ENCODE measurements at regions not wholly inside any gene's neighbourhood (a gene's known extent, or its start where the extent isn't known, plus 50 kb on each side); places are given as distances from the start of the nearest gene placed in this dataset.

DNA sequence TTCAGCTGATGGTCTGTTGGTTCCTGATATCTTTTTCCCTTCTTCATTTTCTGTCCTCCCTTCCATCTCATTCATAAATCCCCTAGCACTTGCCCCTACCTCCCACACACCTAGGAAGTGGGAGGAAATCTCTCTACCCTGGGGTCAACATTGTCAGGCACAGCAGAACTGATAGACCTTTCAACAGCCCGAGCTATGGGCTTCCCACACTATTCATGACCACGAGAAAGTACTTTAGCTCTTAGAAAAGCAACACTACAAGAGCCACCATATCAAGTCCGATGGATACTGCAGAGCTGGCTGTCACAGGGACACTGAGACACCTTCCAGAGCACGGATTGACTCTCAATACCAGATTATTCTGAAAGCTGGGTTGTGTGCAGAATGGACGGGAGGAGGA, 180.6 kb upstream of the NEBL start:
- TF ChIP-seq, protein P1, sequence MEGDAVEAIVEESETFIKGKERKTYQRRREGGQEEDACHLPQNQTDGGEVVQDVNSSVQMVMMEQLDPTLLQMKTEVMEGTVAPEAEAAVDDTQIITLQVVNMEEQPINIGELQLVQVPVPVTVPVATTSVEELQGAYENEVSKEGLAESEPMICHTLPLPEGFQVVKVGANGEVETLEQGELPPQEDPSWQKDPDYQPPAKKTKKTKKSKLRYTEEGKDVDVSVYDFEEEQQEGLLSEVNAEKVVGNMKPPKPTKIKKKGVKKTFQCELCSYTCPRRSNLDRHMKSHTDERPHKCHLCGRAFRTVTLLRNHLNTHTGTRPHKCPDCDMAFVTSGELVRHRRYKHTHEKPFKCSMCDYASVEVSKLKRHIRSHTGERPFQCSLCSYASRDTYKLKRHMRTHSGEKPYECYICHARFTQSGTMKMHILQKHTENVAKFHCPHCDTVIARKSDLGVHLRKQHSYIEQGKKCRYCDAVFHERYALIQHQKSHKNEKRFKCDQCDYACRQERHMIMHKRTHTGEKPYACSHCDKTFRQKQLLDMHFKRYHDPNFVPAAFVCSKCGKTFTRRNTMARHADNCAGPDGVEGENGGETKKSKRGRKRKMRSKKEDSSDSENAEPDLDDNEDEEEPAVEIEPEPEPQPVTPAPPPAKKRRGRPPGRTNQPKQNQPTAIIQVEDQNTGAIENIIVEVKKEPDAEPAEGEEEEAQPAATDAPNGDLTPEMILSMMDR (IDR thresholded peaks at IDR 0.05) = no peak
- no peak for TF ChIP-seq POLR2AphosphoS5 (IDR thresholded peaks at IDR 0.05)

Measured in breast epithelium (tissue), 3 donors.